ENCODE measurements at regions not wholly inside any gene's neighbourhood (a gene's known extent, or its start where the extent isn't known, plus 50 kb on each side); places are given as distances from the start of the nearest gene placed in this dataset.
"Not testable (repeated sequence)": the region's sequence is repeated elsewhere in the genome, so short reads cannot be mapped to it uniquely, and the experiment has no call there.

DNA sequence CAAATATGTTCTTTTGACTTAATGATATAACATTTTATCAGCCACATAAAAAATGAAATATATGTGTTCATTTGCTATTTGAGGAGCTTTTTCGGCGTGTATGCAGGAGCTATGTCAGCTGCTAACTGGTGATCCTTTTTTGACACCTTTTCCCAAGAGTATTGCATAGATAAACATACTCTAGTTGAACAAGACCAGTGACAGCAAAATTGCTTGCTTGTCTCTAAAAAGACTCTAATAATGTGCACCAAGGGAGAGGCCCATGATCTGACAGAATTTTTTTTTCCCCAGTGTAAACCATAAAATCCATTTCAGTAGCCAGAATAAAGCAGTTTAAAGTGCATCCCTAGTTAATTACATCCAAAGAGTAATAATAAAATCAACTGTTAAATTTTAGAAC lies 103.6 kb upstream of the BARHL2 start:
- Mint-ChIP-seq H3K9me3 (no peaks in the 10 kb centered on the region), H3K27ac (no peak overlapping the region), H3K4me1 (peaks cover 4% of the 10 kb centered on the region), H3K4me3 (no peak overlapping the region), H3K27me3 (ENCODE audit: insufficient read depth) (peaks cover 23% of the 10 kb centered on the region), H3K36me3 (ENCODE audit: low read depth) (no peaks in the 10 kb centered on the region)
- H3K9ac ChIP-seq (ENCODE audit: extremely low read depth, low read length, poor library complexity, severe bottlenecking): no peak overlapping the region
- WGBS, 2 experiments (ENCODE audit: insufficient coverage in 1 of 2, insufficient read length in 1 of 2): 97% methylated on average over 2 of the region's 2 CpGs; no CpG with 5 or more reads in 1 of the 2 experiments
- H3K27me3 ChIP-seq (ENCODE audit: control insufficient read depth, insufficient read depth, low read length, poor library complexity, severe bottlenecking): no peaks in the 10 kb centered on the region
- H3K9me3 ChIP-seq (ENCODE audit: control insufficient read depth, low read length): no peaks in the 10 kb centered on the region
- H3K4me3 ChIP-seq (ENCODE audit: low read length): no peak overlapping the region
- H3K4me1 ChIP-seq (ENCODE audit: control insufficient read depth, insufficient read depth, low read length): no peaks in the 10 kb centered on the region
- no peak overlapping the region for H3K27ac ChIP-seq (ENCODE audit: low read depth, low read length)
- H3K36me3 ChIP-seq (ENCODE audit: control insufficient read depth, insufficient read depth, low read length): no peaks in the 10 kb centered on the region
- no peak for DNase-seq
- TF ChIP-seq CTCF (conservative IDR thresholded peaks at IDR 0.05): no peak

DNA sequence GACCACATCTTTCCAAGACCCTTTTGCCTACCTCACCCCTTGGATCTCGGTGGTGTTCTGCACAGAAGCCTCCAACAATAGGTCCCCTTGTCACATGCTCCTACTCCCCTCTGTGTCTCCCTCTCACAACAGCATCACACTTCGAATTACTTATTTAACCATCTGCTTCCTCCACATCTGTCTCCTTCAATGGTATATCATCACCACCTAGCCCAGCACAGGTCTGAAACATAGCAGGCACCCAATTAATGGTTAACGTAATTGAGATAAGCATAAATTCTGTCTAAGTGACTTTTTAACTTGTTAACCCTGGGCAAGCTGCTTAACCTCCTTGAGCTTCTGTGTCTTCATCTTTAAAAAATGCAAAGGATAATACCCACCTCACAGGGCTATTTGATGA lies 100.3 kb upstream of the BARHL2 start:
- Mint-ChIP-seq H3K4me1 (peaks cover 4% of the 10 kb centered on the region), H3K36me3 (ENCODE audit: low read depth) (no peaks in the 10 kb centered on the region), H3K4me3 (no peak overlapping the region), H3K9me3 (no peaks in the 10 kb centered on the region), H3K27me3 (ENCODE audit: insufficient read depth) (peaks cover 11% of the 10 kb centered on the region), H3K27ac (no peak overlapping the region)
- no peaks in the 10 kb centered on the region for H3K4me1 ChIP-seq (ENCODE audit: control insufficient read depth, insufficient read depth, low read length)
- DNase-seq: no peak
- no peak overlapping the region for H3K9ac ChIP-seq (ENCODE audit: extremely low read depth, low read length, poor library complexity, severe bottlenecking)
- 93% methylated on average over 2 to 3 of the region's 3 CpGs for WGBS, 2 experiments (ENCODE audit: insufficient coverage in 1 of 2, insufficient read length in 1 of 2)
- no peak overlapping the region for H3K4me3 ChIP-seq (ENCODE audit: low read length)
- no peak for TF ChIP-seq CTCF (conservative IDR thresholded peaks at IDR 0.05)
- H3K27me3 ChIP-seq (ENCODE audit: control insufficient read depth, insufficient read depth, low read length, poor library complexity, severe bottlenecking): no peaks in the 10 kb centered on the region
- no peak overlapping the region for H3K27ac ChIP-seq (ENCODE audit: low read depth, low read length)
- no peaks in the 10 kb centered on the region for H3K9me3 ChIP-seq (ENCODE audit: control insufficient read depth, low read length)
- no peaks in the 10 kb centered on the region for H3K36me3 ChIP-seq (ENCODE audit: control insufficient read depth, insufficient read depth, low read length)

GRCh38 chr1:90812237-90812636 lies 95.1 kb upstream of the BARHL2 start:
- not testable (repeated sequence) for H3K9ac ChIP-seq (ENCODE audit: extremely low read depth, low read length, poor library complexity, severe bottlenecking); H3K27me3 ChIP-seq (ENCODE audit: control insufficient read depth, insufficient read depth, low read length, poor library complexity, severe bottlenecking); H3K27ac ChIP-seq (ENCODE audit: low read depth, low read length); H3K9me3 ChIP-seq (ENCODE audit: control insufficient read depth, low read length); H3K4me3 Mint-ChIP-seq; H3K4me1 ChIP-seq (ENCODE audit: control insufficient read depth, insufficient read depth, low read length); H3K4me1 Mint-ChIP-seq; H3K27ac Mint-ChIP-seq; H3K4me3 ChIP-seq (ENCODE audit: low read length); H3K36me3 Mint-ChIP-seq (ENCODE audit: low read depth); H3K9me3 Mint-ChIP-seq; H3K36me3 ChIP-seq (ENCODE audit: control insufficient read depth, insufficient read depth, low read length); DNase-seq
- WGBS, 2 experiments (ENCODE audit: insufficient coverage in 1 of 2, insufficient read length in 1 of 2): 75 to 91% methylated on average over 5 to 6 of the region's 6 CpGs
- H3K27me3 Mint-ChIP-seq (ENCODE audit: insufficient read depth): peaks cover 27% of the 10 kb centered on the region

GRCh38 chr1:90811444-90811950 lies 94.4 kb upstream of the BARHL2 start:
- not testable (repeated sequence) for H3K4me3 Mint-ChIP-seq; H3K27ac ChIP-seq (ENCODE audit: low read depth, low read length); DNase-seq; H3K4me1 ChIP-seq (ENCODE audit: control insufficient read depth, insufficient read depth, low read length); H3K9me3 Mint-ChIP-seq; H3K27me3 ChIP-seq (ENCODE audit: control insufficient read depth, insufficient read depth, low read length, poor library complexity, severe bottlenecking); H3K27ac Mint-ChIP-seq; H3K4me3 ChIP-seq (ENCODE audit: low read length); H3K9ac ChIP-seq (ENCODE audit: extremely low read depth, low read length, poor library complexity, severe bottlenecking); H3K36me3 Mint-ChIP-seq (ENCODE audit: low read depth); H3K9me3 ChIP-seq (ENCODE audit: control insufficient read depth, low read length); H3K36me3 ChIP-seq (ENCODE audit: control insufficient read depth, insufficient read depth, low read length); H3K4me1 Mint-ChIP-seq
- H3K27me3 Mint-ChIP-seq (ENCODE audit: insufficient read depth): peaks cover 32% of the 10 kb centered on the region
- 97% methylated on average over 5 of the region's 5 CpGs; no CpG with 5 or more reads in 1 of the 2 experiments for WGBS, 2 experiments (ENCODE audit: insufficient coverage in 1 of 2, insufficient read length in 1 of 2)

Measured in endodermal cell (in vitro differentiated cells).